Prostate gland (tissue), 2 donors: ENCODE measurements at regions not wholly inside any gene's neighbourhood (a gene's known extent, or its start where the extent isn't known, plus 50 kb on each side); places are given as distances from the start of the nearest gene placed in this dataset.

ENCODE experiments used
- DNase-seq: peaks from one replicate; pipeline ENCODE4 v3.0.0-alpha.2; 2019; ENCODE audit warnings: low spot score
- H3K27ac ChIP-seq, 2 donors: fragments of 200-600 bp; sonication (generic); 2 replicates each; pipeline ENCODE4 v1.5.1; 2017 to 2019
- H3K27me3 ChIP-seq: fragments of 200-600 bp; sonication (generic); replicated peaks from 2 replicates; pipeline ENCODE4 v1.5.1; 2019; ENCODE audit not compliant: insufficient read depth
- H3K36me3 ChIP-seq, 2 donors: fragments of 200-600 bp; sonication (generic); 1 replicate in 1 of 2; 2 replicates in 1 of 2; pipeline versions ENCODE4 v1.5.1 to v1.8.1; 2017 to 2019
- H3K4me1 ChIP-seq: fragments of 200-600 bp; sonication (generic); replicated peaks from 2 replicates; pipeline ENCODE4 v1.5.1; 2019
- H3K4me3 ChIP-seq, 2 donors: fragments of 200-600 bp; sonication (generic); 2 replicates each; pipeline ENCODE4 v1.5.1; 2017 to 2019
- H3K9me3 ChIP-seq: fragments of 200-600 bp; sonication (generic); 2 replicates; pipeline ENCODE4 v1.5.1; 2017
- POLR2A ChIP-seq: fragments of 450-650 bp; IDR thresholded peaks from one replicate; pipeline ENCODE4 v1.6.1; 2016; ENCODE audit warnings: antibody characterized with exemption, mild to moderate bottlenecking
- POLR2AphosphoS5 ChIP-seq: sonication (generic); formaldehyde crosslinking; IDR thresholded peaks from one replicate; pipeline ENCODE4 v1.6.1; 2017; ENCODE audit warnings: antibody characterized with exemption
- WGBS: methylation state at CpG from one replicate; pipeline ENCODE4 v1.1.5; 2018; 5-methylcytosine and 5-hydroxymethylcytosine counted together
- intact Hi-C: fragments of 100-400 bp; cut with DNase I; formaldehyde crosslinking; loops from one replicate; pipeline ENCODE4 v1.14.2; 2022
- TF ChIP-seq, protein P1 (sequence below), 4 experiments: fragments of 200-600 bp in 2 of 4; fragments of 450-650 bp in 2 of 4; sonication (generic) in 2 of 4; IDR thresholded peaks; 1 replicate in 3 of 4; 2 replicates in 1 of 4; pipeline ENCODE4 v1.5.1; 2016 to 2019; ENCODE audit warnings: antibody characterized with exemption in 4 of 4, mild to moderate bottlenecking in 2 of 4, moderate library complexity in 2 of 4

- Histone ChIP-seq H3K27me3 (no peaks in the 10 kb centered on the region), H3K4me3 (no peak overlapping the region), H3K9me3 (no peaks in the 10 kb centered on the region), H3K36me3 (no peaks in the 10 kb centered on the region), H3K4me1 (no peaks in the 10 kb centered on the region), H3K27ac (no peak overlapping the region)
- intact Hi-C loops: no loop called here
- 89% methylated on average over 1 of the region's 1 CpG for WGBS
- DNase-seq: no peak
- TF ChIP-seq POLR2A: no peak
Observed at GRCh38 chr14:38137005-38137404, 70.7 kb upstream of the SSTR1 start.

GRCh38 chr14:38138473-38139138, 69.1 kb upstream of the SSTR1 start:
- 87% methylated on average over 7 of the region's 7 CpGs for WGBS
- no peaks in the 10 kb centered on the region for H3K4me1 ChIP-seq
- TF ChIP-seq POLR2AphosphoS5 (no peak), POLR2A (no peak)
- TF ChIP-seq, protein P1, sequence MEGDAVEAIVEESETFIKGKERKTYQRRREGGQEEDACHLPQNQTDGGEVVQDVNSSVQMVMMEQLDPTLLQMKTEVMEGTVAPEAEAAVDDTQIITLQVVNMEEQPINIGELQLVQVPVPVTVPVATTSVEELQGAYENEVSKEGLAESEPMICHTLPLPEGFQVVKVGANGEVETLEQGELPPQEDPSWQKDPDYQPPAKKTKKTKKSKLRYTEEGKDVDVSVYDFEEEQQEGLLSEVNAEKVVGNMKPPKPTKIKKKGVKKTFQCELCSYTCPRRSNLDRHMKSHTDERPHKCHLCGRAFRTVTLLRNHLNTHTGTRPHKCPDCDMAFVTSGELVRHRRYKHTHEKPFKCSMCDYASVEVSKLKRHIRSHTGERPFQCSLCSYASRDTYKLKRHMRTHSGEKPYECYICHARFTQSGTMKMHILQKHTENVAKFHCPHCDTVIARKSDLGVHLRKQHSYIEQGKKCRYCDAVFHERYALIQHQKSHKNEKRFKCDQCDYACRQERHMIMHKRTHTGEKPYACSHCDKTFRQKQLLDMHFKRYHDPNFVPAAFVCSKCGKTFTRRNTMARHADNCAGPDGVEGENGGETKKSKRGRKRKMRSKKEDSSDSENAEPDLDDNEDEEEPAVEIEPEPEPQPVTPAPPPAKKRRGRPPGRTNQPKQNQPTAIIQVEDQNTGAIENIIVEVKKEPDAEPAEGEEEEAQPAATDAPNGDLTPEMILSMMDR (IDR thresholded peaks at IDR 0.05): no peak
- H3K9me3 ChIP-seq: no peaks in the 10 kb centered on the region
- intact Hi-C loops: no loop called here
- H3K27me3 ChIP-seq: no peaks in the 10 kb centered on the region
- no peaks in the 10 kb centered on the region for H3K36me3 ChIP-seq
- H3K4me3 ChIP-seq: no peak overlapping the region
- no peak overlapping the region for H3K27ac ChIP-seq
- no peak for DNase-seq

- TF ChIP-seq POLR2A (no peak), POLR2AphosphoS5 (no peak)
- TF ChIP-seq, protein P1 (IDR thresholded peaks at IDR 0.05): no peak
- H3K36me3 ChIP-seq: no peaks in the 10 kb centered on the region
- no peaks in the 10 kb centered on the region for H3K27me3 ChIP-seq
- no peak for DNase-seq
- WGBS: 76% methylated on average over 2 of the region's 2 CpGs
- H3K9me3 ChIP-seq: no peaks in the 10 kb centered on the region
- intact Hi-C loops: no loop called here
- H3K27ac ChIP-seq: no peak overlapping the region
- H3K4me1 ChIP-seq: no peaks in the 10 kb centered on the region
- H3K4me3 ChIP-seq: no peak overlapping the region
Observed at GRCh38 chr14:38139926-38140325, 67.8 kb upstream of the SSTR1 start.

DNA sequence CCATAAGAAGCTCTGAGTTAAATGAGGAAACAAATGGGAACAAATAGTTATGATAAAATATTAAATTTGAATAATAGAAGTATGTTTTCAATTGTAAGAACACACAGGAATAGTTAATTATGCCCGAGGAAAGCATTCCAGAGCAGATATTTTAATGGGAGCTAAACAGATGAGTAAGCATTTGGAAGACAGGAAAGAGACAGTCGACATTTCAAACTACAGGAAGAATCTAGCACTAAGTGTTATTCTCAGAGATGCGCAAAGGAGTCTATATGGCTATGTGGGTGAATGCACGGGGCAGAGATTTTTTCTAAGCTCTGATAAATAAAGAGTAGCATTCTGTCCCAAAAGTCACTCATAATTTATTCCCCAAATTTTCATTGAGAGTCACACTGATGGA, 64.5 kb upstream of the SSTR1 start:
- H3K36me3 ChIP-seq: no peaks in the 10 kb centered on the region
- H3K27me3 ChIP-seq: no peaks in the 10 kb centered on the region
- intact Hi-C loops: no loop called here
- H3K27ac ChIP-seq: no peak overlapping the region
- DNase-seq: no peak
- TF ChIP-seq POLR2A (no peak), POLR2AphosphoS5 (no peak)
- TF ChIP-seq, protein P1 (IDR thresholded peaks at IDR 0.05): no peak
- WGBS: 72% methylated on average over 4 of the region's 4 CpGs
- no peak overlapping the region for H3K4me3 ChIP-seq
- no peaks in the 10 kb centered on the region for H3K4me1 ChIP-seq
- no peaks in the 10 kb centered on the region for H3K9me3 ChIP-seq

DNA sequence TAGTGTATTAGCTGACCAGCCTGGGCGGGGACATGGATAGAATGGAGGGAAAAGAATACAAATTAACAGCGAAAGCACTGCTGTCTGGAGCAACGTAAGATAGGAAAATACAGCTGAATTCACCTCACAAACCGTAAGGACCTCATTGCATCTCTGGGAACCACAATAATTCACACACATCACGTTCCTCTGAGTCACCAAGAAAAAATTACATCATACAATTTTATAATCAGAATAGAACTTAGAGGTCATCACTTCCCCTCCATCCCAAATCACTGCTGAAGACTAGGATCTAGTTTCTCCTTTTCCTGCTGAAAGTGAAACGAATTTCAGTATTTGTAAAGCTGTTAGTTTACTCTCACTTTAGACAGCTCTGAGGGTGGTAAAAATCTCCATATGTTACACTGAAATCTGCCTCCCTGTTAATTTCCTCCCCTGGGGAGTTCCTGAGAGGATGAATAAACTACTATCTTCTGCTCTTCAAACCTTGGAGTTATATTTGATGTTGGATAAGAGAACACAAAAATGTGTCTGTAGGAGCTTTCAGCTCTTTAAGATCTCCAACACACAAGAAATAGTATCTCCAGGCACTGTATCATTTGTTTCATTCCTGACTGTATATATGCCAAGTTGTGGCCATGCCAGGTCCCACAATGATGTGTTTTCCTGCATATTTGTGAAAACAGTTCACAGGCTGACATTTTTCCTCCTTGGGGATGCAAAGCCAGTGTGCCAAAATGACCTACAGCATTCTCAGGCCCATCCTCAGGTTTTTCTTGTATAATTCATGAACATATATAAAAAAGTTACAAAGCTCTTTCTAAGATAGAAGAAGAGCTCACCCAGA, 63.8 kb upstream of the SSTR1 start:
- Histone ChIP-seq H3K4me3 (no peak overlapping the region), H3K27ac (no peak overlapping the region), H3K4me1 (no peaks in the 10 kb centered on the region), H3K9me3 (no peaks in the 10 kb centered on the region), H3K36me3 (no peaks in the 10 kb centered on the region), H3K27me3 (no peaks in the 10 kb centered on the region)
- WGBS: 69% methylated on average over 6 of the region's 6 CpGs
- intact Hi-C loops: no loop called here
- TF ChIP-seq, protein P1 (IDR thresholded peaks at IDR 0.05): no peak
- TF ChIP-seq POLR2AphosphoS5 (no peak), POLR2A (no peak)
- DNase-seq: no peak
